DND-41 (cell line): ENCODE measurements at regions not wholly inside any gene's neighbourhood (a gene's known extent, or its start where the extent isn't known, plus 50 kb on each side); places are given as distances from the start of the nearest gene placed in this dataset.

Experiments
- ATAC-seq: fragments of 200-7000 bp; cut with Tn5 transposase; 3 replicates; pipeline ENCODE4 v1.9.1; 2021; ENCODE audit warnings: low read depth; ENCODE audit not compliant: insufficient read depth
- DNase-seq: peaks from one replicate; pipeline ENCODE4 v3.0.0-alpha.2; 2020
- H2AFZ ChIP-seq: 2 replicates; pipeline ENCODE4 v1.6.0; 2012; ENCODE audit warnings: low read depth, low read length
- H3K27ac ChIP-seq: 2 replicates; pipeline ENCODE4 v1.5.1; 2012; ENCODE audit warnings: low read length, inconsistent platforms
- H3K27me3 ChIP-seq: fragments of 200-600 bp; sonication (generic); 2 replicates; pipeline ENCODE4 v1.6.0; 2012; ENCODE audit warnings: low read length, mild to moderate bottlenecking, inconsistent platforms; ENCODE audit not compliant: insufficient read depth, poor library complexity
- H3K36me3 ChIP-seq: 2 replicates; pipeline ENCODE4 v1.5.1; 2012; ENCODE audit warnings: low read length, inconsistent platforms; ENCODE audit not compliant: insufficient read depth
- H3K4me1 ChIP-seq: 2 replicates; pipeline ENCODE4 v1.5.1; 2012; ENCODE audit warnings: mild to moderate bottlenecking, low read length; ENCODE audit not compliant: insufficient read depth
- H3K4me2 ChIP-seq: 2 replicates; pipeline ENCODE4 v1.6.0; 2012; ENCODE audit warnings: mild to moderate bottlenecking, moderate library complexity, low read length, inconsistent platforms; ENCODE audit not compliant: insufficient read depth
- H3K4me3 ChIP-seq, 2 experiments: fragments of 200-600 bp in 1 of 2; shearing (Covaris generic) in 1 of 2; 2 replicates each; pipeline ENCODE4 v1.5.1; 2012 to 2016; ENCODE audit warnings: inconsistent platforms in 2 of 2, low read length in 2 of 2, mild to moderate bottlenecking in 2 of 2, low read depth in 1 of 2, moderate library complexity in 1 of 2
- H3K79me2 ChIP-seq: 2 replicates; pipeline ENCODE4 v1.6.0; 2012; ENCODE audit warnings: low read length, inconsistent platforms; ENCODE audit not compliant: insufficient read depth
- H3K9ac ChIP-seq: 2 replicates; pipeline ENCODE4 v1.6.0; 2012; ENCODE audit warnings: low read depth, mild to moderate bottlenecking, inconsistent platforms, low read length, moderate library complexity
- H3K9me3 ChIP-seq: 2 replicates; pipeline ENCODE4 v1.5.1; 2012; ENCODE audit warnings: low read length, moderate library complexity, mild to moderate bottlenecking, inconsistent platforms; ENCODE audit not compliant: insufficient read depth, severe bottlenecking
- H4K20me1 ChIP-seq: 2 replicates; pipeline ENCODE4 v1.6.0; 2012; ENCODE audit warnings: low read length; ENCODE audit not compliant: insufficient read depth
- CTCF ChIP-seq: IDR thresholded peaks from 2 replicates; pipeline ENCODE4 v1.5.1; 2012; ENCODE audit warnings: borderline replicate concordance, low read length, moderate library complexity, mild to moderate bottlenecking; ENCODE audit not compliant: poor library complexity, severe bottlenecking; ENCODE audit errors: extremely low read depth
- EZH2 ChIP-seq: IDR thresholded peaks from 3 replicates; pipeline ENCODE4 v1.6.1; 2012; ENCODE audit warnings: borderline replicate concordance, low read depth, mild to moderate bottlenecking, moderate library complexity, low read length, inconsistent platforms; ENCODE audit not compliant: severe bottlenecking

GRCh38 chr5:60404171-60404570, 295.8 kb downstream of the DEPDC1B start:
- no peak overlapping the region for H3K27ac ChIP-seq
- H3K4me2 ChIP-seq = no peak overlapping the region
- H2AFZ ChIP-seq = no peak overlapping the region
- no peaks in the 10 kb centered on the region for H3K79me2 ChIP-seq
- no peaks in the 10 kb centered on the region for H3K36me3 ChIP-seq
- TF ChIP-seq CTCF (no peak), EZH2 (no peak)
- DNase-seq (no peak), ATAC-seq (no peak)
- no peak overlapping the region for H3K9ac ChIP-seq
- no peak overlapping the region for H3K4me3 ChIP-seq
- no peaks in the 10 kb centered on the region for H3K4me1 ChIP-seq
- H4K20me1 ChIP-seq = no peaks in the 10 kb centered on the region
- H3K27me3 ChIP-seq = no peaks in the 10 kb centered on the region
- H3K9me3 ChIP-seq = no peaks in the 10 kb centered on the region

- Histone ChIP-seq H3K36me3 (no peaks in the 10 kb centered on the region), H3K4me3 (no peak overlapping the region), H3K27ac (no peak overlapping the region), H2AFZ (no peak overlapping the region), H3K9ac (no peak overlapping the region), H3K27me3 (no peaks in the 10 kb centered on the region), H3K79me2 (no peaks in the 10 kb centered on the region), H4K20me1 (no peaks in the 10 kb centered on the region), H3K4me2 (no peak overlapping the region), H3K4me1 (no peaks in the 10 kb centered on the region), H3K9me3 (no peaks in the 10 kb centered on the region)
- DNase-seq = no peak
- TF ChIP-seq CTCF (no peak), EZH2 (no peak)
- no peak for ATAC-seq
Measured at GRCh38 chr5:60403343-60404006, 296.5 kb downstream of the DEPDC1B start.

- no peak for ATAC-seq
- no peak for DNase-seq
- no peak overlapping the region for H3K4me2 ChIP-seq
- no peak for TF ChIP-seq CTCF
- no peak for TF ChIP-seq EZH2
- no peaks in the 10 kb centered on the region for H3K36me3 ChIP-seq
- no peak overlapping the region for H2AFZ ChIP-seq
- no peaks in the 10 kb centered on the region for H3K27me3 ChIP-seq
- no peaks in the 10 kb centered on the region for H3K4me1 ChIP-seq
- no peaks in the 10 kb centered on the region for H3K9me3 ChIP-seq
- H3K27ac ChIP-seq = no peak overlapping the region
- H3K4me3 ChIP-seq = no peak overlapping the region
- no peaks in the 10 kb centered on the region for H3K79me2 ChIP-seq
- no peaks in the 10 kb centered on the region for H4K20me1 ChIP-seq
- no peak overlapping the region for H3K9ac ChIP-seq
Measured at GRCh38 chr5:60402161-60402785, 297.7 kb downstream of the DEPDC1B start.
